ENCODE measurements at regions not wholly inside any gene's neighbourhood (a gene's known extent, or its start where the extent isn't known, plus 50 kb on each side); places are given as distances from the start of the nearest gene placed in this dataset.

- Histone ChIP-seq H2BK15ac (ENCODE audit: low read depth, poor library complexity, severe bottlenecking) (no peak overlapping the region), H3K4me3 (ENCODE audit: insufficient read depth in 1 of 2, low read depth in 1 of 2, low read length in 2 of 2) (no peak overlapping the region), H3K14ac (ENCODE audit: low read length in 2 of 2) (no peak overlapping the region), H3K27me3 (ENCODE audit: control insufficient read depth in 1 of 2, insufficient read depth in 1 of 2, low read length in 2 of 2) (no peaks in the 10 kb centered on the region), H2AFZ (ENCODE audit: low read depth, low read length) (no peak overlapping the region), H3K23ac (ENCODE audit: low read length in 2 of 2) (no peak overlapping the region), H3K4ac (ENCODE audit: low read depth in 1 of 2, low read length in 2 of 2) (no peak overlapping the region), H4K91ac (ENCODE audit: low read length) (no peak overlapping the region), H3K36me3 (ENCODE audit: control insufficient read depth in 1 of 2, insufficient read depth in 2 of 2, low read depth in 1 of 2, low read length in 2 of 2) (no peaks in the 10 kb centered on the region), H2AK5ac (ENCODE audit: low read length, severe bottlenecking) (no peak overlapping the region), H3K18ac (ENCODE audit: low read depth in 1 of 2, low read length in 2 of 2) (no peak overlapping the region), H3K4me1 (ENCODE audit: control insufficient read depth, insufficient read depth, low read depth, low read length) (no peaks in the 10 kb centered on the region), H2BK12ac (ENCODE audit: low read length in 2 of 2) (no peak overlapping the region), H3K79me1 (replicated peaks; ENCODE audit: low read length, poor library complexity, severe bottlenecking) (no peaks in the 10 kb centered on the region), H2BK120ac (ENCODE audit: low read depth, low read length) (no peak overlapping the region), H2BK5ac (ENCODE audit: low read depth, low read length, poor library complexity, severe bottlenecking) (no peak overlapping the region), H3K9me3 (ENCODE audit: control insufficient read depth, low read length) (no peaks in the 10 kb centered on the region), H3K9ac (ENCODE audit: low read length) (no peak overlapping the region), H4K8ac (ENCODE audit: low read length) (no peak overlapping the region), H3K27ac (ENCODE audit: low read length, poor library complexity, severe bottlenecking) (no peak overlapping the region), H3K4me2 (ENCODE audit: low read length, poor library complexity, severe bottlenecking) (no peak overlapping the region)
- no peak for DNase-seq
These were observed 65.8 kb downstream of the ISL1 start for GRCh38 chr5:51449026-51449425.

GRCh38 chr5:51452562-51452961 is 69.3 kb downstream of the ISL1 start:
- Histone ChIP-seq H3K79me1 (replicated peaks; ENCODE audit: low read length, poor library complexity, severe bottlenecking) (no peaks in the 10 kb centered on the region), H3K9me3 (ENCODE audit: control insufficient read depth, low read length) (no peaks in the 10 kb centered on the region), H3K14ac (ENCODE audit: low read length in 2 of 2) (no peak overlapping the region), H2BK12ac (ENCODE audit: low read length in 2 of 2) (no peak overlapping the region), H3K36me3 (ENCODE audit: control insufficient read depth in 1 of 2, insufficient read depth in 2 of 2, low read depth in 1 of 2, low read length in 2 of 2) (no peaks in the 10 kb centered on the region), H2BK5ac (ENCODE audit: low read depth, low read length, poor library complexity, severe bottlenecking) (no peak overlapping the region), H3K4me3 (ENCODE audit: insufficient read depth in 1 of 2, low read depth in 1 of 2, low read length in 2 of 2) (no peak overlapping the region), H2BK120ac (ENCODE audit: low read depth, low read length) (no peak overlapping the region), H3K27ac (ENCODE audit: low read length, poor library complexity, severe bottlenecking) (no peak overlapping the region), H3K18ac (ENCODE audit: low read depth in 1 of 2, low read length in 2 of 2) (no peak overlapping the region), H4K8ac (ENCODE audit: low read length) (no peak overlapping the region), H4K91ac (ENCODE audit: low read length) (no peak overlapping the region), H3K4me1 (ENCODE audit: control insufficient read depth, insufficient read depth, low read depth, low read length) (no peaks in the 10 kb centered on the region), H3K4ac (ENCODE audit: low read depth in 1 of 2, low read length in 2 of 2) (no peak overlapping the region), H3K27me3 (ENCODE audit: control insufficient read depth in 1 of 2, insufficient read depth in 1 of 2, low read length in 2 of 2) (no peaks in the 10 kb centered on the region), H3K9ac (ENCODE audit: low read length) (no peak overlapping the region), H2BK15ac (ENCODE audit: low read depth, poor library complexity, severe bottlenecking) (no peak overlapping the region), H2AK5ac (ENCODE audit: low read length, severe bottlenecking) (no peak overlapping the region), H3K4me2 (ENCODE audit: low read length, poor library complexity, severe bottlenecking) (no peak overlapping the region), H3K23ac (ENCODE audit: low read length in 2 of 2) (no peak overlapping the region), H2AFZ (ENCODE audit: low read depth, low read length) (no peak overlapping the region)
- WGBS, result 83% methylated on average over 3 of the region's 3 CpGs
- DNase-seq, result no peak

- Histone ChIP-seq H3K18ac (ENCODE audit: low read depth in 1 of 2, low read length in 2 of 2) (peak overlapping the region in 1 of 2 experiments; percentile 21), H4K8ac (ENCODE audit: low read length) (no peak overlapping the region)
These were observed 81.9 kb downstream of the ISL1 start for GRCh38 chr5:51465165-51465564.

GRCh38 chr5:51466214-51466613 is 83.0 kb downstream of the ISL1 start:
- H2BK5ac ChIP-seq (ENCODE audit: low read depth, low read length, poor library complexity, severe bottlenecking), result no peak overlapping the region
- H2BK12ac ChIP-seq (ENCODE audit: low read length in 2 of 2), result no peak overlapping the region
- H3K27ac ChIP-seq (ENCODE audit: low read length, poor library complexity, severe bottlenecking), result no peak overlapping the region
- H4K91ac ChIP-seq (ENCODE audit: low read length), result no peak overlapping the region
- H3K27me3 ChIP-seq (ENCODE audit: control insufficient read depth in 1 of 2, insufficient read depth in 1 of 2, low read length in 2 of 2), result no peaks in the 10 kb centered on the region
- H3K4me3 ChIP-seq (ENCODE audit: insufficient read depth in 1 of 2, low read depth in 1 of 2, low read length in 2 of 2), result no peak overlapping the region
- no peak overlapping the region for H4K8ac ChIP-seq (ENCODE audit: low read length)
- WGBS, result no CpG with 5 or more reads among the region's 2 CpGs
- H2BK15ac ChIP-seq (ENCODE audit: low read depth, poor library complexity, severe bottlenecking), result no peak overlapping the region
- H3K36me3 ChIP-seq (ENCODE audit: control insufficient read depth in 1 of 2, insufficient read depth in 2 of 2, low read depth in 1 of 2, low read length in 2 of 2), result no peaks in the 10 kb centered on the region
- H3K9ac ChIP-seq (ENCODE audit: low read length), result no peak overlapping the region
- no peaks in the 10 kb centered on the region for H3K79me1 ChIP-seq (replicated peaks; ENCODE audit: low read length, poor library complexity, severe bottlenecking)
- H2AK5ac ChIP-seq (ENCODE audit: low read length, severe bottlenecking), result no peak overlapping the region
- H2BK120ac ChIP-seq (ENCODE audit: low read depth, low read length), result no peak overlapping the region
- H3K18ac ChIP-seq (ENCODE audit: low read depth in 1 of 2, low read length in 2 of 2), result no peak overlapping the region
- no peak overlapping the region for H3K4ac ChIP-seq (ENCODE audit: low read depth in 1 of 2, low read length in 2 of 2)
- DNase-seq, result no peak
- H2AFZ ChIP-seq (ENCODE audit: low read depth, low read length), result no peak overlapping the region
- H3K4me2 ChIP-seq (ENCODE audit: low read length, poor library complexity, severe bottlenecking), result no peak overlapping the region
- no peak overlapping the region for H3K23ac ChIP-seq (ENCODE audit: low read length in 2 of 2)
- no peaks in the 10 kb centered on the region for H3K9me3 ChIP-seq (ENCODE audit: control insufficient read depth, low read length)
- H3K4me1 ChIP-seq (ENCODE audit: control insufficient read depth, insufficient read depth, low read depth, low read length), result peaks cover 1% of the 10 kb centered on the region
- no peak overlapping the region for H3K14ac ChIP-seq (ENCODE audit: low read length in 2 of 2)

More at GRCh38 chr5:51465165-51465564, 81.9 kb downstream of the ISL1 start:
- Histone ChIP-seq H3K4me1 (ENCODE audit: control insufficient read depth, insufficient read depth, low read depth, low read length) (peaks cover 1% of the 10 kb centered on the region), H3K79me1 (replicated peaks; ENCODE audit: low read length, poor library complexity, severe bottlenecking) (no peaks in the 10 kb centered on the region), H2BK12ac (ENCODE audit: low read length in 2 of 2) (no peak overlapping the region), H3K14ac (ENCODE audit: low read length in 2 of 2) (no peak overlapping the region), H3K9me3 (ENCODE audit: control insufficient read depth, low read length) (no peaks in the 10 kb centered on the region), H2BK5ac (ENCODE audit: low read depth, low read length, poor library complexity, severe bottlenecking) (no peak overlapping the region), H4K91ac (ENCODE audit: low read length) (no peak overlapping the region), H3K23ac (ENCODE audit: low read length in 2 of 2) (no peak overlapping the region), H2AK5ac (ENCODE audit: low read length, severe bottlenecking) (no peak overlapping the region), H3K27me3 (ENCODE audit: control insufficient read depth in 1 of 2, insufficient read depth in 1 of 2, low read length in 2 of 2) (no peaks in the 10 kb centered on the region), H3K4me3 (ENCODE audit: insufficient read depth in 1 of 2, low read depth in 1 of 2, low read length in 2 of 2) (no peak overlapping the region), H3K4ac (ENCODE audit: low read depth in 1 of 2, low read length in 2 of 2) (no peak overlapping the region), H2BK15ac (ENCODE audit: low read depth, poor library complexity, severe bottlenecking) (no peak overlapping the region), H3K9ac (ENCODE audit: low read length) (no peak overlapping the region), H3K36me3 (ENCODE audit: control insufficient read depth in 1 of 2, insufficient read depth in 2 of 2, low read depth in 1 of 2, low read length in 2 of 2) (no peaks in the 10 kb centered on the region), H3K27ac (ENCODE audit: low read length, poor library complexity, severe bottlenecking) (peak overlapping the region; percentile 29), H2BK120ac (ENCODE audit: low read depth, low read length) (no peak overlapping the region), H3K4me2 (ENCODE audit: low read length, poor library complexity, severe bottlenecking) (peak overlapping the region; percentile 47), H2AFZ (ENCODE audit: low read depth, low read length) (peak overlapping the region; percentile 42)
- no peak for DNase-seq
- WGBS, result 38% methylated on average over 4 of the region's 6 CpGs

All from mesenchymal stem cell (in vitro differentiated cells and primary cell).